ENCODE measurements at regions not wholly inside any gene's neighbourhood (a gene's known extent, or its start where the extent isn't known, plus 50 kb on each side); places are given as distances from the start of the nearest gene placed in this dataset.

DNA sequence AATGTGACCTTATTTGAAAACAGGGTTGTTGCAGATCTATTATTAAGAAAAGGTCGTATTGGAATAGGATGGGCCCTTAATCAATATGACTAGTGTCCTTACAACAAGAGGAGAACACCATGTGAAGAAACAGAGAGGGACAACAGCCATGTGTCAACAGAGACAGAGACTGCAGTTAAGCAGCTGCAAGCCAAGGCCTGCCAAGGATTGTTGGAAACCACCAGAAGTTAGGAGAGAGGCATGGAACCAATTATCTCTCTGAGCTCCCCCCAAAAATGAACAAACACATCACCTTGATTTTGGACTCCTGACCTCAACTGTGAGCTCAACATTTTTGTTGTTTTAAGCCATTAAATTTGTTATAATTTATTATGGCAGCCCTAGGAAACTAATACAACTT, 214.6 kb upstream of the PRKD1 start:
- TF ChIP-seq KDM1A (IDR thresholded peaks at IDR 0.05; ENCODE audit: low read depth) (no peak), SMC3 (IDR thresholded peaks at IDR 0.05) (no peak), EP300 (IDR thresholded peaks at IDR 0.05) (no peak), ZFP36 (IDR thresholded peaks at IDR 0.05; ENCODE audit: borderline replicate concordance, partially characterized antibody) (no peak), POLR2A (IDR thresholded peaks at IDR 0.05; ENCODE audit: low read length) (no peak), RFX5 (IDR thresholded peaks at IDR 0.05) (no peak), JUN (IDR thresholded peaks at IDR 0.05) (no peak), MAZ (IDR thresholded peaks at IDR 0.05; ENCODE audit: borderline replicate concordance, low read depth, low read length) (no peak), PHF8 (IDR thresholded peaks at IDR 0.05; ENCODE audit: borderline replicate concordance, low read depth) (no peak)
- TF ChIP-seq, protein P1, sequence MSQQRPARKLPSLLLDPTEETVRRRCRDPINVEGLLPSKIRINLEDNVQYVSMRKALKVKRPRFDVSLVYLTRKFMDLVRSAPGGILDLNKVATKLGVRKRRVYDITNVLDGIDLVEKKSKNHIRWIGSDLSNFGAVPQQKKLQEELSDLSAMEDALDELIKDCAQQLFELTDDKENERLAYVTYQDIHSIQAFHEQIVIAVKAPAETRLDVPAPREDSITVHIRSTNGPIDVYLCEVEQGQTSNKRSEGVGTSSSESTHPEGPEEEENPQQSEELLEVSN (IDR thresholded peaks at IDR 0.05; ENCODE audit: borderline replicate concordance, low read depth), result no peak
- TF ChIP-seq, protein P2, sequence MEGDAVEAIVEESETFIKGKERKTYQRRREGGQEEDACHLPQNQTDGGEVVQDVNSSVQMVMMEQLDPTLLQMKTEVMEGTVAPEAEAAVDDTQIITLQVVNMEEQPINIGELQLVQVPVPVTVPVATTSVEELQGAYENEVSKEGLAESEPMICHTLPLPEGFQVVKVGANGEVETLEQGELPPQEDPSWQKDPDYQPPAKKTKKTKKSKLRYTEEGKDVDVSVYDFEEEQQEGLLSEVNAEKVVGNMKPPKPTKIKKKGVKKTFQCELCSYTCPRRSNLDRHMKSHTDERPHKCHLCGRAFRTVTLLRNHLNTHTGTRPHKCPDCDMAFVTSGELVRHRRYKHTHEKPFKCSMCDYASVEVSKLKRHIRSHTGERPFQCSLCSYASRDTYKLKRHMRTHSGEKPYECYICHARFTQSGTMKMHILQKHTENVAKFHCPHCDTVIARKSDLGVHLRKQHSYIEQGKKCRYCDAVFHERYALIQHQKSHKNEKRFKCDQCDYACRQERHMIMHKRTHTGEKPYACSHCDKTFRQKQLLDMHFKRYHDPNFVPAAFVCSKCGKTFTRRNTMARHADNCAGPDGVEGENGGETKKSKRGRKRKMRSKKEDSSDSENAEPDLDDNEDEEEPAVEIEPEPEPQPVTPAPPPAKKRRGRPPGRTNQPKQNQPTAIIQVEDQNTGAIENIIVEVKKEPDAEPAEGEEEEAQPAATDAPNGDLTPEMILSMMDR (IDR thresholded peaks at IDR 0.05), result no peak
- TF ChIP-seq, protein P3, sequence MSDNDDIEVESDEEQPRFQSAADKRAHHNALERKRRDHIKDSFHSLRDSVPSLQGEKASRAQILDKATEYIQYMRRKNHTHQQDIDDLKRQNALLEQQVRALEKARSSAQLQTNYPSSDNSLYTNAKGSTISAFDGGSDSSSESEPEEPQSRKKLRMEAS (IDR thresholded peaks at IDR 0.05), result no peak
